GM23338 (cell line): ENCODE measurements at regions not wholly inside any gene's neighbourhood (a gene's known extent, or its start where the extent isn't known, plus 50 kb on each side); places are given as distances from the start of the nearest gene placed in this dataset.

ENCODE experiments used
- ATAC-seq: fragments of 200-7000 bp; cut with Tn5 transposase; 3 replicates; pipeline ENCODE4 v1.9.1; 2020
- DNase-seq: peaks from one replicate; pipeline ENCODE4 v3.0.0-alpha.2; 2015; ENCODE audit warnings: low spot score
- H2AFZ ChIP-seq: fragments of 200-600 bp; sonication (generic); 2 replicates; pipeline ENCODE4 v1.8.0; 2016; ENCODE audit warnings: antibody characterized with exemption, mild to moderate bottlenecking, moderate library complexity
- H3F3A ChIP-seq: fragments of 200-600 bp; sonication (generic); replicated peaks from 2 replicates; pipeline ENCODE4 v1.8.0; 2017; ENCODE audit warnings: antibody characterized with exemption, mixed run types, low read depth
- H3K27ac ChIP-seq: fragments of 200-600 bp; sonication (generic); 2 replicates; pipeline ENCODE4 v1.6.1; 2016; ENCODE audit warnings: low read depth
- H3K27me3 ChIP-seq: fragments of 200-600 bp; sonication (generic); 2 replicates; pipeline ENCODE4 v1.8.0; 2016; ENCODE audit warnings: mild to moderate bottlenecking, mixed run types, moderate library complexity; ENCODE audit not compliant: insufficient read depth
- H3K36me3 ChIP-seq: fragments of 200-600 bp; sonication (generic); 2 replicates; pipeline ENCODE4 v1.8.0; 2016; ENCODE audit warnings: mild to moderate bottlenecking; ENCODE audit not compliant: insufficient read depth
- H3K4me1 ChIP-seq: fragments of 200-600 bp; sonication (generic); 2 replicates; pipeline ENCODE4 v1.8.0; 2016; ENCODE audit warnings: mild to moderate bottlenecking, moderate library complexity; ENCODE audit not compliant: insufficient read depth
- H3K4me2 ChIP-seq: fragments of 200-600 bp; sonication (generic); 2 replicates; pipeline ENCODE4 v1.7.1; 2017; ENCODE audit warnings: mixed run types
- H3K4me3 ChIP-seq: fragments of 200-600 bp; sonication (generic); 2 replicates; pipeline ENCODE4 v1.6.1; 2016; ENCODE audit warnings: mixed run types
- H3K79me2 ChIP-seq: fragments of 200-600 bp; sonication (generic); replicated peaks from 2 replicates; pipeline ENCODE4 v1.8.0; 2017; ENCODE audit warnings: mild to moderate bottlenecking; ENCODE audit not compliant: insufficient read depth
- H3K9me2 ChIP-seq: fragments of 200-600 bp; sonication (generic); 2 replicates; pipeline ENCODE4 v1.8.0; 2017; ENCODE audit not compliant: insufficient read depth
- H4K20me1 ChIP-seq: fragments of 200-600 bp; sonication (generic); replicated peaks from 2 replicates; pipeline ENCODE4 v1.8.0; 2017; ENCODE audit warnings: mild to moderate bottlenecking; ENCODE audit not compliant: insufficient read depth
- H3K27ac Mint-ChIP-seq: 2 replicates; pipeline ENCODE4 v1.8.0; 2020; ENCODE audit warnings: inconsistent platforms, mild to moderate bottlenecking, moderate library complexity, mixed read lengths
- H3K27me3 Mint-ChIP-seq: 3 replicates; pipeline ENCODE4 v1.8.0; 2022; ENCODE audit warnings: low read depth, mild to moderate bottlenecking, moderate library complexity, mixed read lengths, inconsistent platforms; ENCODE audit not compliant: insufficient read depth, poor library complexity
- H3K36me3 Mint-ChIP-seq: 3 replicates; pipeline ENCODE4 v1.8.0; 2021; ENCODE audit warnings: low read depth, mild to moderate bottlenecking, inconsistent platforms, moderate library complexity, mixed read lengths
- H3K4me1 Mint-ChIP-seq: 3 replicates; pipeline ENCODE4 v1.8.0; 2020; ENCODE audit warnings: mild to moderate bottlenecking, inconsistent platforms, mixed read lengths
- H3K4me3 Mint-ChIP-seq: 3 replicates; pipeline ENCODE4 v1.8.0; 2021; ENCODE audit warnings: moderate library complexity, mild to moderate bottlenecking, inconsistent platforms, mixed read lengths
- H3K9me3 Mint-ChIP-seq: 3 replicates; pipeline ENCODE4 v1.8.0; 2020; ENCODE audit warnings: moderate library complexity, mild to moderate bottlenecking, inconsistent platforms, mixed read lengths
- CREB1 ChIP-seq: fragments of 250-450 bp; sonication (Bioruptor Pico); IDR thresholded peaks from 2 replicates; pipeline ENCODE4 v1.5.0; 2020; ENCODE audit warnings: low read depth, mild to moderate bottlenecking, moderate library complexity
- CTCF ChIP-seq, 2 experiments: fragments of 200-600 bp in 1 of 2; sonication (generic) in 1 of 2; conservative IDR thresholded peaks; 2 replicates each; pipeline versions ENCODE4 v1.5.1 to v1.6.1; 2016 to 2017; ENCODE audit warnings: antibody characterized with exemption in 2 of 2, low read depth in 2 of 2, mild to moderate bottlenecking in 2 of 2, moderate library complexity in 1 of 2
- EZH2 ChIP-seq: fragments of 200-600 bp; sonication (generic); IDR thresholded peaks from one replicate; pipeline ENCODE4 v1.8.0; 2017; ENCODE audit warnings: antibody characterized with exemption, mild to moderate bottlenecking, low read depth; ENCODE audit not compliant: unreplicated experiment
- EZH2phosphoT487 ChIP-seq: fragments of 200-600 bp; sonication (generic); IDR thresholded peaks from one replicate; pipeline ENCODE4 v1.8.1; 2018; ENCODE audit warnings: antibody characterized with exemption; ENCODE audit not compliant: unreplicated experiment
- JUNB ChIP-seq: IDR thresholded peaks from one replicate; pipeline ENCODE4 v1.6.1; 2016; ENCODE audit warnings: antibody characterized with exemption; ENCODE audit not compliant: unreplicated experiment
- NANOG ChIP-seq: IDR thresholded peaks from 2 replicates; pipeline ENCODE4 v1.6.1; 2016; ENCODE audit warnings: antibody characterized with exemption, borderline replicate concordance
- POLR2AphosphoS5 ChIP-seq: IDR thresholded peaks from 2 replicates; pipeline ENCODE4 v1.6.1; 2016; ENCODE audit warnings: antibody characterized with exemption, low read depth
- REST ChIP-seq: IDR thresholded peaks from one replicate; pipeline ENCODE4 v1.6.1; 2018; ENCODE audit warnings: antibody characterized with exemption; ENCODE audit not compliant: unreplicated experiment
- STAT1 ChIP-seq: IDR thresholded peaks from one replicate; pipeline ENCODE4 v1.6.1; 2016; ENCODE audit warnings: antibody characterized with exemption; ENCODE audit not compliant: unreplicated experiment
- ZNF114 ChIP-seq: fragments of 250-450 bp; sonication (Bioruptor Pico); IDR thresholded peaks from 2 replicates; pipeline ENCODE4 v1.5.0; 2020; ENCODE audit warnings: mild to moderate bottlenecking, moderate library complexity
- ZNF331 ChIP-seq: fragments of 250-450 bp; sonication (Bioruptor Pico); IDR thresholded peaks from 2 replicates; pipeline ENCODE4 v1.5.0; 2020; ENCODE audit warnings: low read depth, mild to moderate bottlenecking, moderate library complexity
- TF ChIP-seq, protein P1 (sequence below): IDR thresholded peaks from 2 replicates; pipeline ENCODE4 v1.6.1; 2016; ENCODE audit warnings: antibody characterized with exemption

DNA sequence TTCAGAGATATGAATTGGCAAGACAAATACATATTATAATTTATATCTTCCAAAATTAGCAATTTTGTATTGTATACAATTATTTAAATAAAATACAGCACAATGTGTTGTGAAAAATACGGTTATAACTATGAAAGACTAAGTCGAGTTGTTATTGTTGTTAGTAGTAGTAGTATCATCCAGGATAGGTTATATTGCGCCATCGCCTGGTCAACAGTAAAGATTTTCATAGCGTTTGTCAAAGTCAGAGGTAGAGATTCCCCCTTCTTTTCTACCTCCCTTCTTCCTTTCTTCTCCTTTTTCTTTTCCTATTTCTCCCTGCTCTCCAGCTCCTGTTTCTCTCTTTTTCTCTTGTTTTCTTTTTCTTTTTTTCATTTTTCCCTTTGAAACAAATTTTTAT lies 499.1 kb upstream of the EPHA5 start:
- Mint-ChIP-seq H3K36me3 (peaks cover 9% of the 10 kb centered on the region; the same call in 2 of the 3 replicates), H3K27ac (no peak overlapping the region), H3K4me1 (no peaks in the 10 kb centered on the region), H3K27me3 (no peaks in the 10 kb centered on the region), H3K9me3 (peaks cover 11% of the 10 kb centered on the region; the same call in 2 of the 3 replicates), H3K4me3 (no peak overlapping the region)
- no peak for TF ChIP-seq ZNF331 (CRISPR knock-in tag)
- no peak for TF ChIP-seq EZH2
- peak; percentile 66 to 72 for TF ChIP-seq CTCF (conservative IDR thresholded peaks at IDR 0.05; ENCODE audit: low read depth in 2 of 2)
- Histone ChIP-seq H3K4me1 (no peaks in the 10 kb centered on the region), H3K9me2 (no peaks in the 10 kb centered on the region), H3K79me2 (no peaks in the 10 kb centered on the region), H3K27me3 (no peaks in the 10 kb centered on the region), H3K36me3 (no peaks in the 10 kb centered on the region), H3K27ac (no peak overlapping the region), H3K4me3 (no peak overlapping the region), H3F3A (no peaks in the 10 kb centered on the region), H3K4me2 (no peak overlapping the region), H4K20me1 (no peaks in the 10 kb centered on the region), H2AFZ (no peak overlapping the region)
- DNase-seq (peak; percentile 74), ATAC-seq (peak; percentile 53)

DNA sequence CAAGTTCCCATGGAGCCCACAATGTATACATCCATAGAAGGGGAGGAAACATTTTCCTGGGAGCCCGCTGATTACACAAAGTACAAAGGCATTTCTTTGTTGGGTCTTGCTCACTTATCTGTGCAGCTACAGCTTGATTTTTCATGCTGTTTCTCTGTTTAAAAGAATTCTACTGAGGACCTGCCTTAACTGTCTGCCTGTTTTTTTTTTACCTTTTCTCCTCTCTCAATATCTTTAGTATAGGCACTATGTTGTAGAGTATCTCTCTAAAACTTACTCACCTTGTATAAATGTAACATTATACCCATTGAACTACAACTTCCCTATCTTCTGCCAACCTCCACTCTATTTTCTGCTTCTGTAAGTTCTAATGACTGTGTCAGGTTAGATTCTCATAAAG lies 494.6 kb upstream of the EPHA5 start:
- Histone ChIP-seq H3K36me3 (no peaks in the 10 kb centered on the region), H3K79me2 (no peaks in the 10 kb centered on the region), H3K27me3 (no peaks in the 10 kb centered on the region), H3K4me3 (no peak overlapping the region), H3F3A (no peaks in the 10 kb centered on the region), H3K9me2 (no peaks in the 10 kb centered on the region), H3K4me1 (no peaks in the 10 kb centered on the region), H3K27ac (no peak overlapping the region), H2AFZ (no peak overlapping the region), H3K4me2 (no peak overlapping the region), H4K20me1 (no peaks in the 10 kb centered on the region)
- no peaks in the 10 kb centered on the region for H3K27me3 Mint-ChIP-seq
- H3K27ac Mint-ChIP-seq: no peak overlapping the region
- DNase-seq (no peak), ATAC-seq (no peak)
- TF ChIP-seq NANOG (no peak), STAT1 (no peak), ZNF114 (CRISPR knock-in tag) (no peak), JUNB (no peak), CREB1 (no peak), POLR2AphosphoS5 (no peak), REST (no peak), ZNF331 (CRISPR knock-in tag) (no peak), EZH2phosphoT487 (no peak)
- TF ChIP-seq, protein P1, sequence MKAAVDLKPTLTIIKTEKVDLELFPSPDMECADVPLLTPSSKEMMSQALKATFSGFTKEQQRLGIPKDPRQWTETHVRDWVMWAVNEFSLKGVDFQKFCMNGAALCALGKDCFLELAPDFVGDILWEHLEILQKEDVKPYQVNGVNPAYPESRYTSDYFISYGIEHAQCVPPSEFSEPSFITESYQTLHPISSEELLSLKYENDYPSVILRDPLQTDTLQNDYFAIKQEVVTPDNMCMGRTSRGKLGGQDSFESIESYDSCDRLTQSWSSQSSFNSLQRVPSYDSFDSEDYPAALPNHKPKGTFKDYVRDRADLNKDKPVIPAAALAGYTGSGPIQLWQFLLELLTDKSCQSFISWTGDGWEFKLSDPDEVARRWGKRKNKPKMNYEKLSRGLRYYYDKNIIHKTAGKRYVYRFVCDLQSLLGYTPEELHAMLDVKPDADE: no peak
- H3K4me1 Mint-ChIP-seq: no peaks in the 10 kb centered on the region
- peaks cover 9% of the 10 kb centered on the region; the same call in 2 of the 3 replicates for H3K36me3 Mint-ChIP-seq
- no peak overlapping the region for H3K4me3 Mint-ChIP-seq
- peaks cover 21% of the 10 kb centered on the region; the same call in 2 of the 3 replicates for H3K9me3 Mint-ChIP-seq
